NCI-H1436 treated with DMSO at 0.1 percent for 48 hours (cell line): ENCODE measurements at regions not wholly inside any gene's neighbourhood (a gene's known extent, or its start where the extent isn't known, plus 50 kb on each side); places are given as distances from the start of the nearest gene placed in this dataset.
"Not testable (repeated sequence)": the region's sequence is repeated elsewhere in the genome, so short reads cannot be mapped to it uniquely, and the experiment has no call there.

Experiments
- DNase-seq: peaks from one replicate; lab custom pipeline; 2025; lab: John Stamatoyannopoulos, UW

- no peak for DNase-seq
These were observed 379.1 kb downstream of the TCERG1L start for GRCh38 chr10:130932326-130933007.

GRCh38 chr10:130933008-130933390 is 378.5 kb downstream of the TCERG1L start:
- no peak for DNase-seq

GRCh38 chr10:130934293-130935127 is 377.0 kb downstream of the TCERG1L start:
- no peak for DNase-seq

DNA sequence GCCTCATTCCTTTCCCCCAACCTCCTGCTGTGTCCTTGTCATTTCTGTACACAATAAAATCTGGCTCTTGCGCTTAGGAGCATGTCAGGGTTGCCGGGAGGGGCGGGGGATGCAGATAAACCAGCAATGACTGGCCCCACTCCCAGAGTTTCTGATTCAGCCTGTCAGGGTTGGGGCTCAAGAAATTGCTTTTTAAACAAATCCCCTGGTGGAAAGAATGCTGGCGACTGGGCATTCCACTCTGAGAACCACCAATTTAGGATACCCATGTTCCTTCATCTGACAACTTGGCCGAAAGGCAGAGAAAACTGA is 376.4 kb downstream of the TCERG1L start:
- DNase-seq, result no peak

DNA sequence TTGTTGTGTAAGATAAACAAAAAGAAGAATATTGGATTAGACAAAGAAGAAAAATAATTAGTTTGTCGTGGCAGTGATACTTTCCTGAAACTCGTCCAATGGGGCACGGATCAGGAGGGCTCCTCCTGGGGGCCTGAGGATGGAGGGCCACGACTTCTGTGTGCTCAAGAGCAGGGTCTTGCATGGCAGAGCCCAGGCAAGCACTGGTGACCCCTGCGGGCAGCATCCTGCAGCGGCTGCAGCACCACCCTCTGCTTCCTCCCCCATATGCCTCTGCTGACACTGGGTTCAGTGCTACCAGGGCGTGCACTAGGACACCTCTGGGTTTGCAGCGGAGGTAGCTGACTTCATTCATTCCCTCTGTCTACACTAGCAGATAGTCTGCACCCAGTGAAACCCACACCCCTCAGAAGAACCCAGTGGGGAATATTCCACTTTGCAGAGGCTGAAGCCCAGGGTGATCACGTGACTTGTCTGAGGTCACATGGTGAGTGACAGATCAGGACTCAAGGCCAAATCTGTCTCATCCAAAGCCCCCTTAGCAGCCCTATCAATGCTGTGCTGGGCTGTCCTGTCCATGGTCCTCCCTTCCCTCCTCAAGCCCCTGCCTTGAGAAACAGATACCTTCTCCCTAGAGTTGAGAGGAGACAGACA is 375.5 kb downstream of the TCERG1L start:
- no peak for DNase-seq

DNA sequence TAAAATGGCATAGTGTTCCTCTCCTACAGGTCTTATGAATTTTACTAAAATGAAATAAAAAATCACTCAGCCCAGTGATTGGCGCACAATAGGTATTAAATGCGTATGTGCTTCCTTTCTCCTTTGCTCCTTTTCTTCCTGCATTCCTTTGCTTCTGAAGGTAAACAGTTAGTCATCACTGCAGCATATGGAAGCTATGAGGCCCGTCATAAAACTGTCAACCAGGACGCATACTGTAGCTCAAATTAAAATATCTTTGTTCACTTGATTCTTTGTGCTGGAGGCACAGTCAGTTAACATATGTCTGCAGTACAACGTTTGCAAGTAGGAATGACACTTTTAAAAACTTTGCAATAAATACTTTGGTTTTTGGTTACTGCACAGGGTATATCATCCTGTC is 374.7 kb downstream of the TCERG1L start:
- DNase-seq, result no peak

DNA sequence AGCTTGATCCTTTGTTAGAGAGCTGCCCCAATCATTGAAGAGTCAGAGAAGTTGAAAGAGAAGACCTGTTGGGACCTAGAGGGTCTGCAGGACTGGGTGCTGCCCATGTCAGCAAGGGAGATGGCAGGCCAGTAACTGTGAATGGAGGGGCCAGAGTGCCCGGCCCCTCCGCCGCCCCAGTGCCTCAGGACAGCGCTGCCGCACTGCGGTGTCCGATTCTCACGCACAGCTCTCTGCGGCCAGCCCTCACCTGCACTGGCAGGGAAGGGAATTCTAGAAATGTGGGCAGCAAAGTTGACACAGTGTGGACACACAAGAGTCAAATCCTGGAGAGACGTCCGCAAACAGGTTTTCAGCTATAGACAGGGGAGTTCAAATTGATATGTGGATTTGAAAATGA is 373.5 kb downstream of the TCERG1L start:
- DNase-seq, result no peak

GRCh38 chr10:130938891-130939290 is 372.6 kb downstream of the TCERG1L start:
- DNase-seq, result not testable (repeated sequence)

GRCh38 chr10:130941886-130942285 is 369.6 kb downstream of the TCERG1L start:
- DNase-seq, result no peak

- no peak for DNase-seq
These were observed 359.4 kb downstream of the TCERG1L start for GRCh38 chr10:130952086-130952485.

DNA sequence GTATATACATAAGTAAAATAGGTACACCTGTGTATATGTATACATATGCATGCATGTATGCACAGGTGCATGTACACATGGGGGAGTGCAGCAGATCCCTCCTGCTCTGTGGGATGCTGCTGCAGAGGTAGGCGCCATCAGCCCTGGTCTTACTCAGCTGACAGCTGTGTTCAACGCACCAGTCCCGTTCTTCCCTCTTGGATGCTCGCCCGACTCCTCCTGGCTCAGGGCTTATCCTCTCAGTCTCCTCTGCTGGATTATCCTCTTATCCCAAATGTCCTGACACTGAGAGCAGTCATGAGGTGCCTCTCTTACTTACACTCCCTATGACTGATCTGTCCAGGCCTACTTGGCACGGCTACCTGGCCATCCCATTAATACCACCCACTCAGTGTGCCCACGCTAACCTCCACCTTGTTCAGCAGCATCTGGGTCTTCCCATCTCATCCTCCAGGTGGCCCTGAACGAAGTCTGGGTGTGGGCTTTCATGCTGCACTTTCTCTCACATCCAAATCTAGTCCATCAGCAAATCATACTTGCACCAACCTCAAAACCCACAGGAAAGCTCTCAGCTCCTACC is 357.1 kb downstream of the TCERG1L start:
- no peak for DNase-seq

GRCh38 chr10:130956251-130956650 is 355.3 kb downstream of the TCERG1L start:
- DNase-seq, result no peak

GRCh38 chr10:130957423-130957822 is 354.1 kb downstream of the TCERG1L start:
- no peak for DNase-seq

GRCh38 chr10:130958003-130958402 is 353.5 kb downstream of the TCERG1L start:
- no peak for DNase-seq

- no peak for DNase-seq
These were observed 352.4 kb downstream of the TCERG1L start for GRCh38 chr10:130958981-130959751.

DNA sequence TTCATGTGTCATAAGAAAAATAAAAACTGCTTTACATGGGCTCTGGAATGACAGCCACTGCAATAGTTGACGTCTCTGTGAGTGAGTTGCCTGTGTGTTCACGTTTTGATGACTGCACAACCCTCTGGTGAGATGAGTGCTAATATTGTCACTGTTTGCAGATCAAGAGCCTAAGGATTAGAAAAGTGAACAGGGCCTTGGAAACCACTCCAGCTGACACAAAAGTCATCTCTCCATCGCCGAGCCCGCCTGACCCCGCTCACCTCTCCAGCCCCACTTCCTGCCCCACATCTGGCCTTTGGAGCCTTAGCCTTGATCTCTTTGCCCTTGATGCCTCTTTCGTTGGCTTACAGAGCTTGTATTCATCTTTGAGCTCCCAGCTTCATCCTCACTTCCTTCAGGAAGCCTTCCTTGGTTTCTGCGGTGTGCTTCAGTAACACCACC is 351.7 kb downstream of the TCERG1L start:
- no peak for DNase-seq

- DNase-seq, result no peak
These were observed 351.0 kb downstream of the TCERG1L start for GRCh38 chr10:130960531-130960930.

GRCh38 chr10:130961506-130962239 is 349.8 kb downstream of the TCERG1L start:
- no peak for DNase-seq

DNA sequence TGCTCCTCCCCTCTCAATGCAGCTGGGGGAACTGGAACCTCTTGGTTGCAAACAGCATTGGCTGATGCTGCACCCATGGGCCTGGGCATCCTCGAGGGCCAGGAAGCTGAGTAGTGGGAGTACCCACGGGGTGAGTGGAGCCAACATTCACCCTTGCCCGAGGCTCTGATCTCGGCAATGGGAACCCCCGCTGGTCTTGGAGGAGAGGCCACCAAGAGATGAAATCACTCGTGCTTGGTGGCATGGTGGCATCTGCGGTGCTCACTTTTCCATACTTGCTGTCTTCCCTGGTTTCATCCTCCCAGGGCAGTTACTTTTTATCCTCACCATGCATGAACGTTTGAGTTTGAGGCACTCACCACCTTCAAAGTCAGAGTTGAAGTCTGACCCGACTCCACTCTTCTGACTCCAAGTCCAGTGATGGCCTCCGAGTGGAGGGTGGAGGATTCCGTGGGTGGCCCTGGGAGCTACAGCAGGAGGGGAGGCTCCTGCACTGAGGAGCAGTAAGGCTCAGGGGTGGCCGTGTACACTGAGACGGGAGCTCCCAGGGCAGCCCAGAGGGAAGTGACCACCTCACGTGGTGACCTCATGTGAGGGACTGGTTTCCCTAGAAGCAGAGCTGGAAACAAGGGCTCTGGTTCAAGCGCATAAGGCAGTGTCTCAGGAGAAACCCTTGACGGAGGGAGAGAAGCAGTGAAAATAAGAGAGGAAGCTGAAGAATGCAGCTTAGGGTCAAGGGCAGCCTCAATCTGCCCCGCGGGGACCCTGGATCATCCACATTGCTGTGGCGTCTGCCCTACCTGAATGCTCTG is 349.1 kb downstream of the TCERG1L start:
- DNase-seq, result no peak

GRCh38 chr10:130963052-130963393 is 348.5 kb downstream of the TCERG1L start:
- DNase-seq, result no peak
